Kidney (tissue), 13 donors: ENCODE measurements at regions not wholly inside any gene's neighbourhood (a gene's known extent, or its start where the extent isn't known, plus 50 kb on each side); places are given as distances from the start of the nearest gene placed in this dataset.

Experiments
- DNase-seq, 5 donors: peaks; one replicate each; pipeline ENCODE4 v3.0.0-alpha.2; 2013 to 2020
- FAIRE-seq: peaks from 2 replicates; lab custom pipeline; 2012; peaks lifted over from hg19 to GRCh38; lab: Jason Lieb, UNC
- H3K27ac ChIP-seq, 2 donors: one replicate each; pipeline ENCODE4 v1.7.0; 2013; ENCODE audit warnings: low read depth in 2 of 2, low read length in 2 of 2, inconsistent platforms in 1 of 2
- H3K27me3 ChIP-seq: one replicate; pipeline ENCODE4 v1.7.1; 2013; ENCODE audit warnings: low read length, inconsistent platforms; ENCODE audit not compliant: control insufficient read depth, insufficient read depth
- H3K36me3 ChIP-seq, 3 donors: one replicate each; pipeline versions ENCODE4 v1.7.0 to v1.7.1; 2013; ENCODE audit warnings: low read length in 3 of 3, control low read depth in 1 of 3, inconsistent platforms in 1 of 3; ENCODE audit not compliant: insufficient read depth in 3 of 3, control insufficient read depth in 2 of 3
- H3K4me1 ChIP-seq, 3 donors: one replicate each; pipeline versions ENCODE4 v1.7.0 to v1.7.1; 2013; ENCODE audit warnings: low read length in 3 of 3, inconsistent platforms in 1 of 3, low read depth in 1 of 3; ENCODE audit not compliant: control insufficient read depth in 2 of 3, insufficient read depth in 2 of 3
- H3K4me3 ChIP-seq, 3 donors: one replicate each; pipeline versions ENCODE4 v1.7.0 to v1.8.1; 2013; ENCODE audit warnings: low read length in 3 of 3, control low read depth in 1 of 3, inconsistent platforms in 1 of 3
- H3K9ac ChIP-seq, 3 donors: one replicate each; pipeline versions ENCODE4 v1.7.0 to v1.7.1; 2013; ENCODE audit warnings: low read length in 3 of 3, control low read depth in 1 of 3, inconsistent platforms in 1 of 3
- H3K9me3 ChIP-seq, 3 donors: one replicate each; pipeline versions ENCODE4 v1.7.0 to v1.7.1; 2013; ENCODE audit warnings: low read length in 3 of 3, control low read depth in 1 of 3, inconsistent platforms in 1 of 3; ENCODE audit not compliant: control insufficient read depth in 2 of 3, insufficient read depth in 1 of 3
- CTCF ChIP-seq: IDR thresholded peaks from 3 replicates; pipeline ENCODE4 v1.5.1; 2012; ENCODE audit warnings: mild to moderate bottlenecking, moderate library complexity, borderline replicate concordance; ENCODE audit not compliant: insufficient read depth; ENCODE audit errors: extremely low read depth
- intact Hi-C: fragments of 100-400 bp; cut with DNase I; formaldehyde crosslinking; loops from one replicate; pipeline ENCODE4 v1.11.1; 2022
- donor health status: control.
- donor health status: control.
- donor health status: control.
- donor health status: control.
- donor health status: control.
- donor health status: DM: yes; HTN: yes; CAD: no.
- donor health status: Normal renal cell carcinoma (clear cell type).

- no peaks in the 10 kb centered on the region for H3K36me3 ChIP-seq
- intact Hi-C loops = no loop called here
- no peaks in the 10 kb centered on the region for H3K9me3 ChIP-seq
- no peak overlapping the region for H3K9ac ChIP-seq
- peaks cover 0 to 10% (median 5%) of the 10 kb centered on the region in 3 donors for H3K4me1 ChIP-seq
- FAIRE-seq (no peak), DNase-seq (no peak)
- H3K27me3 ChIP-seq = no peaks in the 10 kb centered on the region
- H3K27ac ChIP-seq = no peak overlapping the region
- H3K4me3 ChIP-seq = no peak overlapping the region
- no peak for TF ChIP-seq CTCF
Measured at GRCh38 chr6:14202947-14203346, 85.4 kb downstream of the CD83 start.

- DNase-seq (no peak), FAIRE-seq (no peak)
- intact Hi-C loops = no loop called here
- no peaks in the 10 kb centered on the region for H3K9me3 ChIP-seq
- TF ChIP-seq CTCF = no peak
- no peaks in the 10 kb centered on the region for H3K27me3 ChIP-seq
- no peak overlapping the region for H3K9ac ChIP-seq
- no peak overlapping the region for H3K27ac ChIP-seq
- peaks cover 5 to 18% (median 6%) of the 10 kb centered on the region in 3 donors for H3K4me1 ChIP-seq
- no peak overlapping the region for H3K4me3 ChIP-seq
- no peaks in the 10 kb centered on the region for H3K36me3 ChIP-seq
Measured at GRCh38 chr6:14206391-14206790, 88.8 kb downstream of the CD83 start.

- no peaks in the 10 kb centered on the region for H3K9me3 ChIP-seq
- FAIRE-seq = peak; percentile 11
- no peaks in the 10 kb centered on the region for H3K27me3 ChIP-seq
- intact Hi-C loops = no loop called here
- TF ChIP-seq CTCF = no peak
- peak in 4 of 5 donors; percentile 52 to 91 (median 74) for DNase-seq
- no peak overlapping the region for H3K9ac ChIP-seq
- no peak overlapping the region for H3K4me3 ChIP-seq
- H3K36me3 ChIP-seq = no peaks in the 10 kb centered on the region
- H3K4me1 ChIP-seq = peaks cover 5 to 25% (median 13%) of the 10 kb centered on the region in 3 donors
- peak overlapping the region; percentile 3 to 63 for H3K27ac ChIP-seq
Measured at GRCh38 chr6:14207448-14207847, 89.9 kb downstream of the CD83 start.

GRCh38 chr6:14209000-14209399, 91.4 kb downstream of the CD83 start:
- Histone ChIP-seq H3K9me3 (no peaks in the 10 kb centered on the region), H3K9ac (no peak overlapping the region), H3K36me3 (no peaks in the 10 kb centered on the region), H3K4me3 (no peak overlapping the region), H3K4me1 (peaks cover 5 to 25% (median 13%) of the 10 kb centered on the region in 3 donors), H3K27me3 (no peaks in the 10 kb centered on the region), H3K27ac (no peak overlapping the region)
- peak in 2 of 5 donors; percentile 50 to 61 for DNase-seq
- no peak for TF ChIP-seq CTCF
- intact Hi-C loops = no loop called here
- no peak for FAIRE-seq
